Ectodermal cell (in vitro differentiated cells): ENCODE measurements at regions not wholly inside any gene's neighbourhood (a gene's known extent, or its start where the extent isn't known, plus 50 kb on each side); places are given as distances from the start of the nearest gene placed in this dataset.

ENCODE experiments used
- H3K27ac ChIP-seq: 2 replicates; pipeline ENCODE4 v1.7.0; 2013; ENCODE audit warnings: mild to moderate bottlenecking, low read depth, low read length; ENCODE audit not compliant: insufficient read depth, poor library complexity, severe bottlenecking
- H3K27me3 ChIP-seq: 2 replicates; pipeline ENCODE4 v1.7.0; 2013; ENCODE audit warnings: mild to moderate bottlenecking, low read length; ENCODE audit not compliant: insufficient read depth, control insufficient read depth, poor library complexity, severe bottlenecking
- H3K36me3 ChIP-seq: one replicate; pipeline ENCODE4 v1.7.0; 2013; ENCODE audit warnings: low read length; ENCODE audit not compliant: control insufficient read depth, insufficient read depth
- H3K4me1 ChIP-seq: one replicate; pipeline ENCODE4 v1.7.0; 2013; ENCODE audit warnings: low read length; ENCODE audit not compliant: control insufficient read depth, insufficient read depth
- H3K4me3 ChIP-seq: 2 replicates; pipeline ENCODE4 v1.7.0; 2013; ENCODE audit warnings: low read depth, low read length, control low read depth; ENCODE audit not compliant: insufficient read depth
- H3K9me3 ChIP-seq: 2 replicates; pipeline ENCODE4 v1.7.0; 2013; ENCODE audit warnings: mild to moderate bottlenecking, low read length, moderate library complexity; ENCODE audit not compliant: control insufficient read depth
- WGBS, 2 experiments: methylation state at CpG; one replicate each; pipeline ENCODE4 v1.1.7; 2013; ENCODE audit warnings: missing lambda C conversion rate in 2 of 2; 5-methylcytosine and 5-hydroxymethylcytosine counted together

- Histone ChIP-seq H3K9me3 (peaks cover 3% of the 10 kb centered on the region), H3K27me3 (no peaks in the 10 kb centered on the region), H3K4me3 (no peak overlapping the region), H3K4me1 (no peaks in the 10 kb centered on the region), H3K27ac (no peak overlapping the region), H3K36me3 (no peaks in the 10 kb centered on the region)
- WGBS, 2 experiments, result 96 to 97% methylated on average over 8 to 9 of the region's 9 CpGs
Measured at GRCh38 chr2:8061219-8061618, 620.6 kb upstream of the ID2 start.

GRCh38 chr2:8064603-8065002 lies 617.3 kb upstream of the ID2 start:
- no peaks in the 10 kb centered on the region for H3K27me3 ChIP-seq
- no peaks in the 10 kb centered on the region for H3K36me3 ChIP-seq
- no peak overlapping the region for H3K4me3 ChIP-seq
- H3K27ac ChIP-seq, result no peak overlapping the region
- no peaks in the 10 kb centered on the region for H3K4me1 ChIP-seq
- WGBS, 2 experiments, result 94 to 95% methylated on average over 5 of the region's 5 CpGs
- H3K9me3 ChIP-seq, result no peaks in the 10 kb centered on the region

GRCh38 chr2:8065191-8065590 lies 616.7 kb upstream of the ID2 start:
- WGBS, 2 experiments, result 94 to 100% methylated on average over 1 of the region's 1 CpG
- no peaks in the 10 kb centered on the region for H3K27me3 ChIP-seq
- no peaks in the 10 kb centered on the region for H3K4me1 ChIP-seq
- no peaks in the 10 kb centered on the region for H3K36me3 ChIP-seq
- H3K9me3 ChIP-seq, result no peaks in the 10 kb centered on the region
- no peak overlapping the region for H3K4me3 ChIP-seq
- H3K27ac ChIP-seq, result no peak overlapping the region

GRCh38 chr2:8067784-8068336 lies 614.0 kb upstream of the ID2 start:
- H3K27ac ChIP-seq, result no peak overlapping the region
- WGBS, 2 experiments, result 94% methylated on average over 15 of the region's 15 CpGs
- no peak overlapping the region for H3K4me3 ChIP-seq
- H3K9me3 ChIP-seq, result no peaks in the 10 kb centered on the region
- no peaks in the 10 kb centered on the region for H3K4me1 ChIP-seq
- no peaks in the 10 kb centered on the region for H3K36me3 ChIP-seq
- H3K27me3 ChIP-seq, result no peaks in the 10 kb centered on the region

- Histone ChIP-seq H3K27me3 (no peaks in the 10 kb centered on the region), H3K4me3 (no peak overlapping the region), H3K27ac (no peak overlapping the region), H3K36me3 (no peaks in the 10 kb centered on the region), H3K9me3 (no peaks in the 10 kb centered on the region), H3K4me1 (no peaks in the 10 kb centered on the region)
- 57% methylated on average over 1 of the region's 1 CpG; no CpG with 5 or more reads in 1 of the 2 experiments for WGBS, 2 experiments
Measured at GRCh38 chr2:8072907-8073306, 608.9 kb upstream of the ID2 start.

- H3K9me3 ChIP-seq, result no peaks in the 10 kb centered on the region
- no peaks in the 10 kb centered on the region for H3K36me3 ChIP-seq
- H3K27ac ChIP-seq, result no peak overlapping the region
- no peaks in the 10 kb centered on the region for H3K4me1 ChIP-seq
- no peaks in the 10 kb centered on the region for H3K27me3 ChIP-seq
- no peak overlapping the region for H3K4me3 ChIP-seq
- WGBS, 2 experiments, result 96% methylated on average over 7 of the region's 7 CpGs
Measured at GRCh38 chr2:8073916-8074315, 607.9 kb upstream of the ID2 start.

- 71 to 77% methylated on average over 6 of the region's 6 CpGs for WGBS, 2 experiments
- Histone ChIP-seq H3K4me3 (no peak overlapping the region), H3K4me1 (no peaks in the 10 kb centered on the region), H3K9me3 (no peaks in the 10 kb centered on the region), H3K27ac (no peak overlapping the region), H3K36me3 (no peaks in the 10 kb centered on the region), H3K27me3 (no peaks in the 10 kb centered on the region)
Measured at GRCh38 chr2:8076448-8077342, 605.2 kb upstream of the ID2 start.

- no peaks in the 10 kb centered on the region for H3K36me3 ChIP-seq
- no peak overlapping the region for H3K4me3 ChIP-seq
- no peak overlapping the region for H3K27ac ChIP-seq
- 94% methylated on average over 2 of the region's 2 CpGs for WGBS, 2 experiments
- no peaks in the 10 kb centered on the region for H3K4me1 ChIP-seq
- H3K27me3 ChIP-seq, result no peaks in the 10 kb centered on the region
- no peaks in the 10 kb centered on the region for H3K9me3 ChIP-seq
Measured at GRCh38 chr2:8078705-8079104, 603.2 kb upstream of the ID2 start.

GRCh38 chr2:8080063-8080462 lies 601.8 kb upstream of the ID2 start:
- H3K27ac ChIP-seq, result no peak overlapping the region
- no peak overlapping the region for H3K4me3 ChIP-seq
- H3K36me3 ChIP-seq, result no peaks in the 10 kb centered on the region
- no peaks in the 10 kb centered on the region for H3K27me3 ChIP-seq
- H3K9me3 ChIP-seq, result no peaks in the 10 kb centered on the region
- H3K4me1 ChIP-seq, result no peaks in the 10 kb centered on the region

- WGBS, 2 experiments, result 85 to 97% methylated on average over 5 of the region's 5 CpGs
- no peaks in the 10 kb centered on the region for H3K27me3 ChIP-seq
Measured at GRCh38 chr2:8081130-8081529, 600.7 kb upstream of the ID2 start.

More at GRCh38 chr2:8081130-8081529, 600.7 kb upstream of the ID2 start:
- H3K27ac ChIP-seq, result no peak overlapping the region
- no peak overlapping the region for H3K4me3 ChIP-seq
- H3K9me3 ChIP-seq, result no peaks in the 10 kb centered on the region
- H3K4me1 ChIP-seq, result no peaks in the 10 kb centered on the region
- no peaks in the 10 kb centered on the region for H3K36me3 ChIP-seq
